ENCODE measurements at regions not wholly inside any gene's neighbourhood (a gene's known extent, or its start where the extent isn't known, plus 50 kb on each side); places are given as distances from the start of the nearest gene placed in this dataset.

DNA sequence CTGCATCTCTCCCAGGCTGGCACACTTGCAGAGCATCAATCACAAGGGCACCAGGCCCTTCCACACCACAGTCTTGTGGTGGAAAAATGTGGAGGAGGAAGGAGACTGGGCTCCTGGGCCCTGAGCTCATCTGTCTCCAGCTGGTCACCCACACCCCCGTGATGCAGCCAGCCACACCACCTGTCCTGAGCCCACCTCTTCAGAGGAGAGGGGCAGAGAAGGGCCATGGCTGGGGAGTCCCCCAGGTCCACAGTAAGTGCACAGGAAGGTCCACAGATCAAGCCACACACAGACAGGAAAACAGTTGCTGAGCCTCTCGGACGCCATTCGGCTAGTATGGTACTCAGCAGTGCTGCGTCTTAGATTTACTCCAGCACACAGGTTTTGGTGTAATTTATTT, 203.5 kb upstream of the SALL3 start:
- POLR2A ChIA-PET: no interaction called here
- CTCF ChIA-PET: no interaction called here

DNA sequence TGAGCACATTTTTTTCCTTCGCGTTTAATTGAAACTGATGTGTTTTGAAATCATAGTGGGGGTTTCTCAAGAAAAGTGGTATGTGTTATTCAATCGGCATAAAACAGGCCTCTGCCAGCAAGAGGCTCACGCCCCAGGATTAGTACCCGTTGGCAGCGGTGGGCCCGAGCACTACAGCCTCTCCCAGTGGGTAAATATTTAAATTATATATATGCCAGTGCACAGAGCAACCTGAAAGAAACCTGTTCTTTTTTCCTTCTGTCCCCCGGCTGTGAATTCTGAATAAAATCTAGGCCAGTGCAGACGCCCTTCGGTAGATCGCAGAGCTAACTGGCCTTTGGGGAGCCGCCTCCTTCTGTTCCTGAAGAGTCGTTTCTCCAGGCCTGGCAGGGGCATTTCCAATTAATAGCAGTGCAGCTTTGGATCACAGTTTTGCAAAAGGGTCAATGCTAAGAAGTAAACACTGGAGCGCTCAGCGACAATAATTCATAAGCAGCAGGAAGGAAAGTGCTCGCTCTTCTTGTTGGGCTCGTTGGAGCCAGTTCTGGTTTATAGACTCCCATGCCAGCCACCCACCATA, 202.8 kb upstream of the SALL3 start:
- POLR2A ChIA-PET: no interaction called here
- CTCF ChIA-PET: no interaction called here

DNA sequence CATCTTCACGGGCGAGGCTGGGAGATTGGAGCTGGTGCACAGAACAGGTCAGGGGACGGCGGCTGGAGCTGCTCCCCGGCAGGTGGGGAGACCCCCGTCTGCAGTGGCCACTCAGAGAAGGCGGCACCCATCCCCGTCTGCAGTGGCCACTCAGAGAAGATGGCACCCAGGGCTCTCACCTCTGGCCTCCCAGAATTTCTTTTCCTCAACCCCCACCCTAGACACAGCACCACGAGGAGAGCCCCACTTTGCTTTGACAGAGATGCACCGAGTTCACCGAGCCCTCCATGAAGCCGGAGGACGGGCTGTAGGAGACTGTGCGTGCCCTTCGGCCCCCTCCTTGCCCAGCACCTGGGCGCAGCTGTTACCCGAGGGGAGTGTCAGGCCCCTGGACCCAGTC, 201.6 kb upstream of the SALL3 start:
- CTCF ChIA-PET: no interaction called here
- POLR2A ChIA-PET: interaction anchor here (0.6 kb wide), 1 partner anchor 54 kb away, joined by 5 read pairs; no protein-coding TSS in a partner anchor

DNA sequence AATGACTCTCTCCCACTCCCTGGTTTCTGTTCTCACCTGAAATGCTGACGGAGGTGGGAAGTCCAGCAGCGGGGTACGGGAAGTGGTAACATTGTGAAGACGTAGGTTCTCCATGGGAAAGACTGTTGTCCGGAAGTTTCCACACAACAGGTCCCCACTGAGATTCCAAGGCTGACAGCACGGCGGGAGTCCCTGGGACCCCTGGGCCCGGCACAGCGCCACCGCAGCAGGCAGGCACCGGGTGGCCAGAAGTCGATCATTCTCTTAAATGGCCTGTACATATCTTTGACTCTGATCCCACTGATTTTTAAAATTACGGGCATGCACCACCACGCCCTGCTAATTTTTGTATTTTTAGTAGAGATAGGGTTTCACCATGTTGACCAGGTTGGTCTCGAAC, 201.0 kb upstream of the SALL3 start:
- ChIA-PET CTCF (no interaction called here), POLR2A (interaction anchor here (0.6 kb wide), 1 partner anchor 54 kb away, joined by 5 read pairs; no protein-coding TSS in a partner anchor)

DNA sequence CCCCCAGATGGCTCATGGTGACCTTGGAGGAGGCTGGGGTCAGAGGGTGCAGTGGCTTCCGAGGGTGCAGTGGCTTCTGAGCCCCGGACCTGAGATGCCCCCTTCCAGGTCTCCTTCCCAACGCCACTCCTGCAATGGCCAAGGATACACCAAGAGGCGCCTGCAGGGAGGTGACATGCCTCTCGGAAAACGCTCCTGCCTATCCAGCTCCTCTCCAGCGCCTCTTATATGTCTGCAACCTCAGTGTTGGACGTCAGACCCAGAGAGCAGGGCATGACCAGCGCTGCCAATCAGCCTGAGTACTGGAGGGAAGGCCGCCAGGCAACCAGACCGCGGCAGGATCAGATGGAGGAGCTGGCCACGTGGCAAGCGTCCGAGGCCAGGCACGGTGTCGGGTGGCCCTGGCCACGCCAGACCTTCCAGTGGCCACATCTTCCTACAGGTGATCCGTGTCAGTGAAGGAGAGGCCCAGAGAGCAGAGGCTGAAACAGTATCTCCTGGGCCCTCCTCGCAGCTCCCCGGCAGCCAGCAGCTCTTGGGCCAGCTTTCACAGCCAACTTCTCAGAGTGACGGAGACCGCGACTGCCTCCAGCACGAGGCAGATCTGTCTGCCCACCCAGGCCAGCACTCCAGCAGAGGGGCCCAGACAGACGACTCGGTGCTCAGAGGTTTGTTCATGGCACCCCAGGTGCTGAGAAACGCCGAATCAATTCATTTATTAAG, 199.5 kb upstream of the SALL3 start:
- ChIA-PET POLR2A (no interaction called here), CTCF (no interaction called here)

DNA sequence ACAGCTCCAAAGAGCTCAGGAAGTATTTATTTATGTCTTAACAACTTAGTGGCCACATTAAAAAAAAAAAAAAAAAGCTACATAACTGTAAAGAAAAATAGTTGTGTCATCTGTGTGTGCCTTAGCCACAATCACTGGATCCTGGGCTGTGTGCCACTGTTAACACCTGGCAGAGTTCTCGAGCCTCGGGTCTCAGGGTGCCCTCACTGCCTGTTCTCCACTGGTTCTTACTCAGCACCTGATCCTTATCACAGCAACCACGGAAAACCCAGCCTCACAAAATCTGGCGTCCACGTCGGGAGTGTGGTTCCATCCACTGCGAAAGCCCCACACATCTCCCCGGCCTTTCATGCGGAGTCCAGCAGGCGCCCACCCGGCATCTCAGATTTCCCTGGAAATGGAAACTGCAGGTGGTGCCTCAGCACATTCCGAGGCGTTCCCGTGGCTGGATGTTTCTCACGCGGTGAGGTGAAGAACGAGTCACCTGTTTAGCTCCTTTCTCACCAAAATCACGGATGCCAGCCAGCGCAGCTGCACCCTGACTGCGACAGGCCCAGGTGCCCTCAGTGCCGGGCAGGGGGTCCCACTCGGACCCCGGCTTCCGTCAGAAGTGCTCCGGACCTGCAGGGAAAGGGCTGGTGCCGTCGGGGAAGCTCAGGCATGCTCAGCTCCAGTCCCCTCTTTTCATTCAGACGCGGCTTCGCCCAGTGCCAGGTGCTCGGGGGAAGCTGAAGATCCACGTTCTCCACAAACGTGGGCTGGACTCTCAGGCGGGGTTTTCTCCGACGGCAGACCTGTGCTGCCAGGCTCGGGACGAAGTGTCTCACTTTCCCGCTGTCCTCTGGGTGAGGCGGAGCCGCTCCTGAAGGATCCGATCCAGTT, 198.7 kb upstream of the SALL3 start:
- CTCF ChIA-PET: no interaction called here

DNA sequence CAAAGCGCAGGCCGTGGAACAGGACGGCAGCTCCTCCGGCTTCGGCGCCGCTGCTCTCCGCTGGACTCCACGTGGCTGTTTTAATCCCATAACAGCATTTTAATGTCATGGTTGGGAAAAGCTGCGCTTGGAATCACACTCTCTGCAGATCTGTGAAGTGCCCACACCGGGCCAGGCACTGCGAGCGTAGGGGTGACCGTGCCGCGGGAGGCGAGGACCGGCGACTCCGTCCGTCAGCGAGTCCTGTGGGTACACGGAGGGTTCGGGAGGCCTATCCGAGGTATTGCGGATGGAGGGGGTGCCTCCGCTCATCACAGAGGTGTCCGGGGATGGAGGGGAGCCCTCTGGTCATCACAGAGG, 198.0 kb upstream of the SALL3 start:
- POLR2A ChIA-PET: no interaction called here

More for the DNA sequence above, 198.7 kb upstream of the SALL3 start:
- POLR2A ChIA-PET: no interaction called here

DNA sequence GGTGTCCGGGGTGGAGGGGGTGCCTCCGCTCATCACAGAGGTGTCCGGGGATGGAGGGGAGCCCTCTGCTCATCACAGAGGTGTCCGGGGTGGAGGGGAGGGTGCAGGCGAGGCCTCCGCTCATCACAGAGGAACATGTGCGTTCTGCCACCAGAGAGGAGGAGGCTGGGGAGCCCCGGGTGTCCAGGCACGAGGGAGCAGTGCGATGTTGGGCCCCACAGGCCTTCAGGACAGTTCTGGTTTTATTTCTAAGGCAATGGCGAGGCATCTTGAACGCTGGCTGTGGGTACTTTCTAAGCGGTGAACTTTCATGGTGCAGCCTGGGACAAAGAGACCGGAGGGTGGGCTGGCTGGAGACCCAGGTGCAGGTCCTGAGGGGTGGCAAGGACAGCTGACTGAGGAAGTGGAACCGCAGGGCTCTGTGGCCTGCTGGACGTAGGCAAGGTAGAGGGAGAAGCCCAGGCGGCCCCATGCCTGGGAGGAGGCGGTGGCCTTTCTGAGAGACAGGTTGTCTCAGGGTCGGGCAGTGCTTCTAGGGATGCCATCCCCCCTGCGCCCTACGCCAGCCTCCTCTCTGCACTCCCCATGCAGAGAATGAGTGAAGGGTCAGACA, 196.6 kb upstream of the SALL3 start:
- POLR2A ChIA-PET: no interaction called here
- CTCF ChIA-PET: no interaction called here

More for the DNA sequence above, 198.0 kb upstream of the SALL3 start:
- CTCF ChIA-PET: no interaction called here

DNA sequence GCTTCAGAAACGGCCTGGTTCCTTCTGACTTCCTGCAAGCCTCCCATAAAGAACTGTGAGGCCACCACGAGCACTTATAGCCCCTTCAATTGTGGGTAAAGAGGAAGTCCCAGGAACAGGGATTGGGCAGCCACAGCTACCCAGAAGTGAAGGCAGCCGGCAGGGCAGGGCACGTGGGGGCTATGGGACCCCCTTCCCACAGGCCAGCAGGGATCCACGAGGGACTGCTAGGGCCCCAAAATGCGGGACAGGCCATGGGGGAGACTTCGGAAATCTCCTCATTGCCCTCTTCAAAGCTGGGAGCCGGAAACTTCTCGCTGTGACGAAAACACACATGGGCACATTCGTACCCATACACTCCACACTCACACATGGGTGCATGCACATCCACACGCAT, 196.1 kb upstream of the SALL3 start:
- ChIA-PET POLR2A (no interaction called here), CTCF (no interaction called here)

DNA sequence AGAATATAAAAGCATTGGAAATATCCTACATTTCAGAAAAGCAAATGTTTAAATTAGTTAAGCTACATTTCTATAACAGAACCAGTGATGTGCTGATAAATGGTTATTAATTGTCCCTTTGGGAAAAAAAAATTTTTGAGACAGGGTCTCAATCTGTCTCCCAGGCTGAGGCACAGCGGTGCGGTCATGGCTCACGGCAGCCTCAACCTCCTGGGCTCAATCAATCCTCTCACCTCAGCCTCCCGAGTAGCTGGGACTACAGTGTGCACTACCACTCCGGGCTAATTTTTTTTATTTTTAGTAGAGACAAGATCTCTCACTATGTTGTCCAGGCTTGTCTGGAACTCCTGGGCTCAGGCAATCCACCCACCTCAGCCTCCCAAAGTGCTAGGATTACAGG, 194.8 kb upstream of the SALL3 start:
- CTCF ChIA-PET: no interaction called here
- POLR2A ChIA-PET: no interaction called here

DNA sequence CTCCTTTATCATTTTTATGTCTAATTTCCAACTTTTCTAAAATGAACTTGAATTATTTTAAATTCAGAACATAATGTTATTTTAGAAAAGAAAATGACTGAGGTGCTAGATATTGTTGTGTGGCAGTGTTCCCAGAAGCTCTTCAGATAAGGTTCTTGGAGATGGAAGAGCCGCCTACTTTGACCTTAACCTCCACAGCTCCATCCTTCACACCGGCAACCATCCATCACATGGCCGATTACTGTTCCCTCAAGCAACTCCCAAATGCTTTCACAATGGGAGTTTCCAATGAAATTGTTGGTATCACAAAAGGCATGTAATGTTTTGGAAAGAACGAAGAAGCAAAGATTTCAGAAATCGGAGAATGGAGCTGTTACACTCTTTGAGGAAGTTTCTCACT, 193.9 kb upstream of the SALL3 start:
- ChIA-PET CTCF (interaction anchor here (0.5 kb wide), 1 partner anchor 134 kb away, joined by 3 read pairs; no protein-coding TSS in a partner anchor), POLR2A (no interaction called here)

DNA sequence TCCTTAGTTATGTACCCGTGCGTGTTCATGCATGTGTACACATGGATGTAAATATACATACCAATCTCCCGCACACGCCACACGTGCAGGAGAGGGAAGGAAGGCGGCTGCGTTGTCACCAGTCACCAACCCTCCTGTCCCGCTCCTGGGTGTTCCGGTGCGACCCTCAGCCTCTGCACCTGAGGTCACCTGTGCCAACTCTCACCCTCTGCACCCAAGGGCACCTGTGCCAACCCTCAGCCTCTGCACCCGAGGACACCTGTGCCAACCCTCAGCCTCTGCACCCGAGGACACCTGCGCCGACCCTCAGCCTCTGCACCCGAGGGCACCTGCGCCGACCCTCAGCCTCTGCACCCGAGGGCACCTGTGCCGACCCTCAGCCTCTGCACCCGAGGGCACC, 192.8 kb upstream of the SALL3 start:
- ChIA-PET POLR2A (no interaction called here), CTCF (no interaction called here)

DNA sequence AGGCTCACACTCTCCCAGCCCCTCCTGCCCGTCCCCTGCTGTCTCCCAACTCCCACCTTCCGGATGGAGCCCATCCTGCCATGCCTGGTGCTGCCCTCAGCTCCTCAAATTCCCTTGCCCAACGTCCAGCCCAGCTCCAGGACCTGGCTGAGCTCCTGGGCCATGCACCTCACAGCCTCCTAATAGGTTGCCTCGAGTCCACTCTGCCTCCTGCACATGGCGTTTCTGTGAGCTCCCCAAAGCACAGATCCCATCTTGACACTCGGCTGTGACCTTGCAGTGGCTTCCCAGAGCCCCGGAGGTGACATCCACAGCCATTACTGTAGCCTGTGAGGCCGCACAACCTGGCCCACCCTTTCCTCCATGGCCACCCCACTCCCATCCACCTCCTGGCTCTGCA, 191.9 kb upstream of the SALL3 start:
- POLR2A ChIA-PET: no interaction called here

DNA sequence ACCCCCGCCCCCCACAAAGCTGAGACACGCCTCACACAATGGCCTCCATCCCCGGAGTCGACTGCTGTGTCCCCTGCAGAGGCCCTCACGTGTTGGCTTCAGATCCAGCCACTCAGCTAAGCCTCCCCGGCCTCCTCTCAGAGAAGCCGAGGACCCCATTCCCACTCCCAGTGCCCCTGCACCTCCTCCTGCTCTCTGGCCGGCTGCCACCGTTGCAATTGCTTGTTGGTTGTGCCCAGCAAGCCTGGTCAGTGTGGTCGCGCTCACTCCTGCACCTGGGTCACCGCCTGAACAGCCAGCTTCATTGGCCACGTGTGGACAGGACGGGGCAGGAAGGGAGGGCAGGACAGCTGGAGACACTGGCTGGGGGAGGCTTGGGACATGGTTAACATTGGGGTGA, 191.5 kb upstream of the SALL3 start:
- ChIA-PET POLR2A (no interaction called here), CTCF (no interaction called here)

More for the DNA sequence above, 191.9 kb upstream of the SALL3 start:
- CTCF ChIA-PET: no interaction called here

DNA sequence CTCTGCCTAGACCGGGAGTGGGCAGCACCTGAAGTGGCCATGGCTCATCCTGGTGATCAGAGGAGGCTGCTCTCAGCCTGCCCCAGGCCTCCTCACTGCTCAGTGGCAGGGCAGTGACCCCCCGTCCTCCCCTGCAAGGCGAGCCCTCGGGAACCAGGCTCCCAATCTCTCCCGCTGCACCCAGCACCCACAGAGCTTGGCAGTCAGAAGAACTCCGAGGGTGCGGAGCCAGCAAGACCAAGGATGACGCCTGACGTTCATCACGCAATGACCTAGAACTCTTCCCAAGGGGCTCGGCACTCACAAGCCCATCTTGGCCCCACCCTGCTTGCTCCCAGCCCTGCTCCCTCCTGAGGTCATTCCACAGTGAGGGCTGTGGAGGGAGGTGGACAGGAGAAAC, 189.8 kb upstream of the SALL3 start:
- CTCF ChIA-PET: no interaction called here
- POLR2A ChIA-PET: no interaction called here

DNA sequence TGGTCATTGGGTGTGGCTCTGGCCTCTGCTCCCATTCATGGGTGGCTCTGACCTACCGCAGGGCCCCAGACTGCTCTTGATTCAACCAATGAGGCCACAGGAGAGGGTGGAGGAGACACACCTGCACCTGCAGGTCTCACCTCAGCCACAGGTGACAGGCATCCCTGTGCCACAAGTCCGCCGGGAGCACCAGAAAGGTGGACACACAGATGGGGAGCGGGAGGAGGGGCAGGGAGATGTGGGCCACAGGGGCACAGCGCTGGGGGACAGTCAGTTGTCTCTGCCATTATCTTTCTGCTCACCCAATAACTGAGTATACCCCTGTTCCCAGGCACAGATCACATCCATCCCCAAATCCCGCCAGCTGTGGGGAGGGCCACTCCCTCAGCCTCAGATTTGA, 189.1 kb upstream of the SALL3 start:
- CTCF ChIA-PET: no interaction called here
- POLR2A ChIA-PET: no interaction called here

DNA sequence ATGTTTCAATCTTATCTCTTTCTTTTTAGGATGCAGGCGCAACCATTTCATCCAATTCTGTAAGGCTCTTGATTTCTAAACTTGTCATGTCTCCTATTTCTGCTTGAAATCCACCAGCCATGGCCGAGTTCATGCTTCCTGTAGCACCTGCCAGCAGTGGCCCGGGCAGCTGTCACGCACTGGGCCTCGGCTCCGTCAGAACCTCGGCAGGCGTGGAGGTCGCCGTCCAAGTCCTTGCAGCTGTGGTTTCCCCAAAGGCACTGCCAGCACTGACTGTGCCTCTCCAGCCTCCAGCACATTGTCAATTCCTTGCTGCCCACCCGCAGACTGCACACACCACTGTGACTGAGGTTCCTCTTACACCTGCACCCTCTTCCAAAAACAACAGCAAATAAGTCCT, 188.7 kb upstream of the SALL3 start:
- POLR2A ChIA-PET: no interaction called here

DNA sequence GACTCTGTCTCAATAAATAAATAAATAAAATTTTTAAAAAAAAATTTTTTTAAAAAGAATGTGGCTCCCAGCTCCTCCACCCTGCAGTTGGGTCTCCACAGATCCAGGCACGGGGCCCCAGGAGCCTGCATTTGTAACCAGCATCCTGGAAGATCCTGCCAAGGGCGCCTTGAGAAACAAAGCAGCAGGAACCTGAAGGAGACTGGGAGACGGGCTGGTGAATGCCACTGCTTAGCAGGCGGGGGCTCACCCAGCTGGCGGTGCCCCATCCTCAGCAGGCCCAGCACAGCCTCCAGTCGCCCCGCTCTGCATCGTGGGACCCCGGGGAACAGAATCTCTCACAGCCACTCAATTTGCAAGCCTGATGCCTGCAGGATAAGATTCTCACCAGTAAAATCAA, 187.5 kb upstream of the SALL3 start:
- POLR2A ChIA-PET: no interaction called here

More for the DNA sequence above, 188.7 kb upstream of the SALL3 start:
- CTCF ChIA-PET: no interaction called here

DNA sequence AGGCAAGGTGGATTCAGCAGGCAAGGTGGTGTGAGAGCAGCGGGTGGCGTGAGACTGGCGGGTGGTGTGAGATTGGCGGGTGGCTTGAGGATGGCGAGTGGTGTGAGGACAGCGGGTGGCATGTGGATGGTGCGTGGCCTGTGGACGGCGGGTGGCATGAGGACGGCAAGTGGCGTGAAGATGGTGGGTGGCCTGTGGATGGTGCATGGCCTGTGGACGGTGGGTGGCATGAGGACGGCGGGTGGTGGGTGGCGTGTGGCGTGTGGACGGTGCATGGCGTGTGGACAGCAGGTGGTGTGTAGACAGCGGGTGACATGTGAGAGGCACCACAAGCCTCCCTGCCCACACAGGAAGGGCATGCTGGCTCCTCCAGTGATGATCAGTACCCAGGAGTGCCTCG, 186.9 kb upstream of the SALL3 start:
- POLR2A ChIA-PET: no interaction called here
- CTCF ChIA-PET: no interaction called here

More for the DNA sequence above, 187.5 kb upstream of the SALL3 start:
- CTCF ChIA-PET: no interaction called here

DNA sequence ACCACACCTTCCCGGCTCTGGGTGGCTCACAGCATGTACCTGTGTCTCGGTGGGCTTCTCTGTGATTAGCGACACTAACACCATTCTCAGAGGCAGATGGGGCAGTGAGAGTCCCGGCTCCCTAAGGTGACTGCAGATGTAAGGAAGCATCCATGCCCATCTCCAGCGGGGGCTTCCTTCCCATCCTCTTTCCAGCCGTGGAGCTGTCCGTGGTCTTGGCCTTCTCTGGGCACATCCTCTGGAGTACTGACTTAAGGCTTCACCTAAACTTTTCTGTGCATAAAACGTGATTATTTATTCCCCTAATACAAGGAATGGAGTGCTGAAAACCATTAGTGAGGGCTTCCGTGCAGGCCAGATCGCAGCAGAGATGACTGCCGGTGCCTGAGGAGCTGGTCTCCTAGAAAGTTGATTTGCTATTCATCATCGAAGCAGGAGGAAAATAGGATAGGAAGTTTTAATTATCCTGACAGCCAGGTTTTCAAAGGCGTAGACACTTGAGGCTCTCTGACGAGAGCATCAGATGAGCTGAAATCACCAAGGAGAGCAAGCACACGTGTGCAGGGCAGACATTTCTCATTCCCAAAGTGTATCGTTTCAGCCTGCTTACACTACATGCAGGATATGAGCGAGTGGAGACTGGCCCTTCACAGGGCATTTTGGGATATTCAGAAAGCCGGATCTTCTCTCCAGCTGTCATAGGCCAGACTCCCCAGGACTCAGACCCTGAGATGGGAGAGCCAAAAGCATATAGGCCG, 186.1 kb upstream of the SALL3 start:
- POLR2A ChIA-PET: no interaction called here

More for the DNA sequence above, 186.1 kb upstream of the SALL3 start:
- CTCF ChIA-PET: no interaction called here
